Lower leg skin (tissue), 3 donors: ENCODE measurements at regions not wholly inside any gene's neighbourhood (a gene's known extent, or its start where the extent isn't known, plus 50 kb on each side); places are given as distances from the start of the nearest gene placed in this dataset.

Source experiments
- CTCF ChIP-seq, 3 donors: fragments of 450-650 bp; IDR thresholded peaks; one replicate each; pipeline ENCODE4 v1.5.1; 2016; ENCODE audit warnings: antibody characterized with exemption in 3 of 3, mild to moderate bottlenecking in 3 of 3, moderate library complexity in 2 of 3
- POLR2A ChIP-seq, 2 donors: fragments of 450-650 bp; IDR thresholded peaks; one replicate each; pipeline ENCODE4 v1.6.1; 2016 to 2017; ENCODE audit warnings: antibody characterized with exemption in 2 of 2, mild to moderate bottlenecking in 1 of 2, moderate library complexity in 1 of 2

GRCh38 chr3:110886222-110886893 is 185.3 kb upstream of the NECTIN3 start:
- TF ChIP-seq CTCF (IDR thresholded peaks at IDR 0.05) (no peak), POLR2A (IDR thresholded peaks at IDR 0.05) (no peak)
